ENCODE measurements at regions not wholly inside any gene's neighbourhood (a gene's known extent, or its start where the extent isn't known, plus 50 kb on each side); places are given as distances from the start of the nearest gene placed in this dataset.

GRCh38 chr9:31030741-31031202 lies 1353.7 kb upstream of the ACO1 start:
- no TSS peak for BruUV-seq (replicated peaks)
- no peak for FAIRE-seq
- Histone ChIP-seq H3K27me3 (replicated peaks in 1 of 2; ENCODE audit: control insufficient read depth in 2 of 2, insufficient read depth in 2 of 2, low read length in 1 of 2) (no peaks in the 10 kb centered on the region), H3K9ac (ENCODE audit: control insufficient read depth, insufficient read depth, low read length) (no peak overlapping the region), H2AFZ (ENCODE audit: control insufficient read depth, low read depth, low read length) (no peak overlapping the region), H3K4me1 (ENCODE audit: control insufficient read depth, insufficient read depth, low read length) (no peaks in the 10 kb centered on the region), H4K20me1 (ENCODE audit: control insufficient read depth, insufficient read depth) (no peaks in the 10 kb centered on the region), H3K36me3 (ENCODE audit: control insufficient read depth in 2 of 2, insufficient read depth in 2 of 2, low read length in 1 of 2) (no peaks in the 10 kb centered on the region), H3K27ac (ENCODE audit: control insufficient read depth, insufficient read depth) (no peak overlapping the region), H3K9me3 (replicated peaks; ENCODE audit: control insufficient read depth, insufficient read depth, low read length) (no peaks in the 10 kb centered on the region), H3K4me3 (no peak overlapping the region), H3K4me2 (ENCODE audit: control insufficient read depth, insufficient read depth) (no peak overlapping the region), H3K79me2 (ENCODE audit: control insufficient read depth, insufficient read depth, low read length) (no peaks in the 10 kb centered on the region)
- no peak for TF ChIP-seq ASH2L (IDR thresholded peaks at IDR 0.05; ENCODE audit: borderline replicate concordance, low read depth)
- TF ChIP-seq ATF3 (IDR thresholded peaks at IDR 0.05; ENCODE audit: borderline replicate concordance, extremely low read depth, low read depth, low read length), result no peak
- TF ChIP-seq RELB (IDR thresholded peaks at IDR 0.05; ENCODE audit: low read depth), result no peak
- no peak for TF ChIP-seq ZNF217 (IDR thresholded peaks at IDR 0.05)
- no peak for TF ChIP-seq ZNF384 (IDR thresholded peaks at IDR 0.05; ENCODE audit: borderline replicate concordance, low read depth, low read length)
- TF ChIP-seq SUZ12 (IDR thresholded peaks at IDR 0.05; ENCODE audit: unreplicated experiment), result no peak
- no peak for TF ChIP-seq PBX3 (IDR thresholded peaks at IDR 0.05; ENCODE audit: insufficient replicate concordance, low read depth, low read length)
- TF ChIP-seq NFIC (IDR thresholded peaks at IDR 0.05; ENCODE audit: low read depth, low read length), result no peak
- WGBS (ENCODE audit: insufficient coverage, insufficient replicate concordance, low lambda C conversion rate, missing lambda C conversion rate), result 36% methylated on average over 6 of the region's 6 CpGs
- in situ Hi-C loops (cut with MboI) (no loop called here), intact Hi-C loops (cut with micrococcal nuclease; ENCODE audit: unreplicated experiment) (no loop called here)
- DNase-seq (ENCODE audit: low read depth, low spot score), result no peak
- ChIA-PET POLR2A (no interaction called here), RAD21 (ENCODE audit: unreplicated experiment) (no interaction called here), CTCF (no interaction called here), SMC1A (ENCODE audit: uncharacterized antibody, unreplicated experiment) (interaction anchor here (0.6 kb wide), 1 partner anchor 16 kb away, joined by 3 read pairs; no protein-coding TSS in a partner anchor)
- ATAC-seq, result no peak
